Spleen (tissue), 11 donors: ENCODE measurements at regions not wholly inside any gene's neighbourhood (a gene's known extent, or its start where the extent isn't known, plus 50 kb on each side); places are given as distances from the start of the nearest gene placed in this dataset.

Source experiments
- DNase-seq: peaks from one replicate; pipeline ENCODE4 v3.0.0-alpha.2; 2020
- H3K27ac ChIP-seq, 8 donors: fragments of 200-600 bp; sonication (generic) in 7 of 8; 1 replicate in 4 of 8; 2 replicates in 4 of 8; pipeline versions ENCODE4 v1.5.0 to v1.8.0; 2016 to 2021; ENCODE audit warnings: inconsistent platforms in 4 of 8, mild to moderate bottlenecking in 4 of 8, moderate library complexity in 1 of 8
- H3K27me3 ChIP-seq, 7 donors: fragments of 200-600 bp; sonication (generic) in 6 of 7; replicated peaks in 1 of 7; 1 replicate in 4 of 7; 2 replicates in 3 of 7; pipeline versions ENCODE4 v1.5.0 to v1.8.0; 2016 to 2021; ENCODE audit warnings: inconsistent platforms in 3 of 7, mild to moderate bottlenecking in 1 of 7
- H3K36me3 ChIP-seq, 6 donors: fragments of 200-600 bp; sonication (generic) in 5 of 6; 1 replicate in 4 of 6; 2 replicates in 2 of 6; pipeline versions ENCODE4 v1.5.0 to v1.8.0; 2016 to 2021; ENCODE audit warnings: inconsistent platforms in 2 of 6
- H3K4me1 ChIP-seq, 6 donors: fragments of 200-600 bp; sonication (generic) in 5 of 6; 1 replicate in 3 of 6; 2 replicates in 3 of 6; pipeline versions ENCODE4 v1.5.0 to v1.8.0; 2016 to 2021; ENCODE audit warnings: inconsistent platforms in 3 of 6
- H3K4me3 ChIP-seq, 8 donors: fragments of 200-600 bp; sonication (generic) in 7 of 8; 1 replicate in 4 of 8; 2 replicates in 4 of 8; pipeline versions ENCODE4 v1.5.0 to v1.8.0; 2016 to 2021; ENCODE audit warnings: inconsistent platforms in 4 of 8, mild to moderate bottlenecking in 4 of 8, moderate library complexity in 2 of 8
- H3K9me3 ChIP-seq, 8 donors: fragments of 200-600 bp; sonication (generic) in 7 of 8; 1 replicate in 4 of 8; 2 replicates in 4 of 8; pipeline versions ENCODE4 v1.5.0 to v1.8.0; 2016 to 2021; ENCODE audit warnings: inconsistent platforms in 4 of 8
- POLR2A ChIP-seq, 3 donors: fragments of 450-650 bp; IDR thresholded peaks; one replicate each; pipeline ENCODE4 v1.5.1; 2017; ENCODE audit warnings: antibody characterized with exemption in 3 of 3, mild to moderate bottlenecking in 1 of 3
- POLR2AphosphoS5 ChIP-seq, 3 donors: sonication (generic); formaldehyde crosslinking; IDR thresholded peaks; one replicate each; pipeline ENCODE4 v1.5.1; 2017; ENCODE audit warnings: antibody characterized with exemption in 3 of 3
- WGBS, 5 donors: extraction: QIAGEN DNeasy Blood & Tissue Kit in 3 of 5; methylation state at CpG; one replicate each; pipeline versions ENCODE4 v1.1.5 to v1.1.7; 2013 to 2018; 5-methylcytosine and 5-hydroxymethylcytosine counted together
- intact Hi-C: fragments of 100-400 bp; cut with DNase I; formaldehyde crosslinking; loops from one replicate; pipeline ENCODE4 v1.15.0; 2023; ENCODE audit warnings: low total_unique reads
- TF ChIP-seq, protein P1 (sequence below), 11 experiments: fragments of 200-600 bp in 7 of 11; fragments of 450-650 bp in 4 of 11; sonication (generic) in 4 of 11; IDR thresholded peaks in 8 of 11; conservative IDR thresholded peaks in 3 of 11; 1 replicate in 7 of 11; 2 replicates in 4 of 11; pipeline versions ENCODE4 v1.4.0 to v1.8.0; 2016 to 2021; ENCODE audit warnings: antibody characterized with exemption in 11 of 11, inconsistent platforms in 4 of 11, mild to moderate bottlenecking in 1 of 11
- donor health status: healthy with polysubstance abuse.
- donor health status: DM: no; HTN: no; CAD: no; lungs with moderate emphysema.
- donor health status: DM: no; HTN: no; CAD: no.
- donor health status: Bipolar disorder and iron deficiency.
- donor health status: healthy.
- donor health status: DM: no; HTN: no; CAD: no.
- donor health status: DM: yes; HTN: yes; CAD: no.

DNA sequence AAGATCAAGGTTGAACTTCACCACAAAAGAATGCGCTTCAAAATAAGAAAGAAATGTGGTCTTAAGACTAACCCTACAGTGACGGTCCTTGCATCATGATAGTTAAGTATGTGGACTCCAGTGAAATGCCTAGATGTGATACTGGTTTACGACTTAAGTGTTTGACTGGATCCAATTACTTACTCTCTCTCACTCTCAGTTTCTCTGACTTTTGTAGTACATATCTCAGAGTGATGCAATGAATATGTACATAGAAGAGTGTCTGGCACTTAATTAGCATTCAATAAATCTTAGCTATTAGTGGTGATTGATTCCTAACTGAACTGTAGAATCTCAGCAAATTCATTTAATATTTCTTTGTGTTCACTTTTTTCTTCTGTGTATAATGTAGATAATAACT, 411.7 kb upstream of the ITGA1 start:
- WGBS, 5 donors, result 90 to 94% (median 90%) methylated on average over 3 of the region's 3 CpGs
- no peaks in the 10 kb centered on the region for H3K36me3 ChIP-seq
- no peak overlapping the region for H3K27ac ChIP-seq
- H3K9me3 ChIP-seq, result no peaks in the 10 kb centered on the region
- no peak for DNase-seq
- no peak overlapping the region for H3K4me3 ChIP-seq
- TF ChIP-seq, protein P1, sequence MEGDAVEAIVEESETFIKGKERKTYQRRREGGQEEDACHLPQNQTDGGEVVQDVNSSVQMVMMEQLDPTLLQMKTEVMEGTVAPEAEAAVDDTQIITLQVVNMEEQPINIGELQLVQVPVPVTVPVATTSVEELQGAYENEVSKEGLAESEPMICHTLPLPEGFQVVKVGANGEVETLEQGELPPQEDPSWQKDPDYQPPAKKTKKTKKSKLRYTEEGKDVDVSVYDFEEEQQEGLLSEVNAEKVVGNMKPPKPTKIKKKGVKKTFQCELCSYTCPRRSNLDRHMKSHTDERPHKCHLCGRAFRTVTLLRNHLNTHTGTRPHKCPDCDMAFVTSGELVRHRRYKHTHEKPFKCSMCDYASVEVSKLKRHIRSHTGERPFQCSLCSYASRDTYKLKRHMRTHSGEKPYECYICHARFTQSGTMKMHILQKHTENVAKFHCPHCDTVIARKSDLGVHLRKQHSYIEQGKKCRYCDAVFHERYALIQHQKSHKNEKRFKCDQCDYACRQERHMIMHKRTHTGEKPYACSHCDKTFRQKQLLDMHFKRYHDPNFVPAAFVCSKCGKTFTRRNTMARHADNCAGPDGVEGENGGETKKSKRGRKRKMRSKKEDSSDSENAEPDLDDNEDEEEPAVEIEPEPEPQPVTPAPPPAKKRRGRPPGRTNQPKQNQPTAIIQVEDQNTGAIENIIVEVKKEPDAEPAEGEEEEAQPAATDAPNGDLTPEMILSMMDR (IDR thresholded peaks at IDR 0.05 in 8 of 11, conservative IDR thresholded peaks at IDR 0.05 in 3 of 11), result no peak
- TF ChIP-seq POLR2A (IDR thresholded peaks at IDR 0.05), result no peak
- TF ChIP-seq POLR2AphosphoS5 (IDR thresholded peaks at IDR 0.05), result no peak
- no peaks in the 10 kb centered on the region for H3K27me3 ChIP-seq
- H3K4me1 ChIP-seq, result no peaks in the 10 kb centered on the region
- intact Hi-C loops, result no loop called here

DNA sequence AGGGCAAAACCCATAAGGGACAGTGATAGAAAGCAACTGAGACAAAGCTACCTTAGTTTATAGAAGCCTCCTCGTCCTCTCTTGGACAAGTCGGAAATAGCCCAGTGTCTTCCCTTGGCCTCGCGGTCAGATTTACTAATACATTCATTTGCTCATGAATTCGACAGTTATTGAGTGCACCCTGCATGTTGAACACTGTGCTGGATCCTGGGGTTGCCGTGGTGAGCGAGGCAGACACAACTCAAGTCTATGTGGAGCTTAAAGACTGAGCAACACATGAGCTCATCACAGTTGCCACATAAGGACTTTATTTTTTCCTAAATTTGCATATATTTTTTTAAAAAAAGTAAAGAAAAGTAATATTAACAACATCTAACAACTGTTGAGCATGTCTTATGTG, 411.1 kb upstream of the ITGA1 start:
- Histone ChIP-seq H3K4me1 (no peaks in the 10 kb centered on the region), H3K4me3 (no peak overlapping the region), H3K9me3 (no peaks in the 10 kb centered on the region), H3K36me3 (no peaks in the 10 kb centered on the region), H3K27ac (no peak overlapping the region), H3K27me3 (no peaks in the 10 kb centered on the region)
- no peak for DNase-seq
- intact Hi-C loops, result no loop called here
- TF ChIP-seq POLR2A (IDR thresholded peaks at IDR 0.05), result no peak
- TF ChIP-seq, protein P1 (IDR thresholded peaks at IDR 0.05 in 8 of 11, conservative IDR thresholded peaks at IDR 0.05 in 3 of 11), result no peak
- WGBS, 5 donors, result 70 to 87% (median 82%) methylated on average over 7 of the region's 7 CpGs

DNA sequence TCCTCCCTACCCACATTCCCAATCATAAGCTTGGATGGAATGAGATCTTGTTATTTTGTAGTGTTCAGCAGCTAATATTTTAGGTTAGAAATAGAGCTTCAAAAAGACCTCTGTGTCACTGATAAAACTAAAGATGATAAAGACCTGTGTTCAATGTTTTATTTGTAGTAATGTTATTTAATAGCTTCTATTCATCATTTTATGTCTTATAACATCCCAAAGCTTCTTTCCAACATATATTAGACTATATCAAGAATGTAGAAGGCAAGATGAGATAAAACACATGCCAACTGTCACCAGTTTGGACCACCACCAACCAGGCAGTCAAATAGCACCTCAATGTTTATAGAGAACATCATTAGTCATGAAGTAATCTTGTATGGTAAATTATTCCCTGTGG, 409.5 kb upstream of the ITGA1 start:
- no peaks in the 10 kb centered on the region for H3K36me3 ChIP-seq
- no peak overlapping the region for H3K4me3 ChIP-seq
- no peak for DNase-seq
- TF ChIP-seq POLR2A (IDR thresholded peaks at IDR 0.05) (no peak), POLR2AphosphoS5 (IDR thresholded peaks at IDR 0.05) (no peak)
- TF ChIP-seq, protein P1 (IDR thresholded peaks at IDR 0.05 in 8 of 11, conservative IDR thresholded peaks at IDR 0.05 in 3 of 11), result no peak
- H3K9me3 ChIP-seq, result no peaks in the 10 kb centered on the region
- intact Hi-C loops, result no loop called here
- H3K27ac ChIP-seq, result no peak overlapping the region
- no peaks in the 10 kb centered on the region for H3K27me3 ChIP-seq
- H3K4me1 ChIP-seq, result no peaks in the 10 kb centered on the region

DNA sequence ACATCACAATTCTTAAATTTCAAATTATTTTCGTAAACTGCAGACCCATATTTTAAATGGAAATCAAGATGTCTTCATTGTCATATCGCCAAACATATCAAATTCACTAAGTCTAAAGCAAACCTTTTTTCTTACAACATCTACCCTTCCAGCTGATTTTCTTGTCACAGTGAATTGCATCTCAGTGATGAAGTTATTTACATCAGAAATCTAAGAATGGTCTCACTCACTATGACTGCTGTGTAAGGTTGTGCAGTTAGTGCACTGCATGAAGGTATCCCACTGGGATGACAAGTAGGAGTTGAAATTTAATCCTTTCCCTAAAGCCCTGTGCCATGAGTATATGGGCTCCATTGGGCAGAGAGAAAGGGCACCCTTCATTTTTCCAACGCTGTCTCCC, 399.4 kb upstream of the ITGA1 start:
- DNase-seq, result no peak
- intact Hi-C loops, result no loop called here
- Histone ChIP-seq H3K9me3 (no peaks in the 10 kb centered on the region), H3K4me3 (no peak overlapping the region), H3K27me3 (no peaks in the 10 kb centered on the region), H3K36me3 (no peaks in the 10 kb centered on the region), H3K4me1 (no peaks in the 10 kb centered on the region), H3K27ac (no peak overlapping the region)
- 86 to 95% (median 92%) methylated on average over 3 of the region's 3 CpGs for WGBS, 5 donors
- TF ChIP-seq, protein P1 (IDR thresholded peaks at IDR 0.05 in 8 of 11, conservative IDR thresholded peaks at IDR 0.05 in 3 of 11), result no peak
- TF ChIP-seq POLR2AphosphoS5 (IDR thresholded peaks at IDR 0.05), result no peak
- TF ChIP-seq POLR2A (IDR thresholded peaks at IDR 0.05), result no peak
